ENCODE measurements at regions not wholly inside any gene's neighbourhood (a gene's known extent, or its start where the extent isn't known, plus 50 kb on each side); places are given as distances from the start of the nearest gene placed in this dataset.

- TF ChIP-seq, protein P1, sequence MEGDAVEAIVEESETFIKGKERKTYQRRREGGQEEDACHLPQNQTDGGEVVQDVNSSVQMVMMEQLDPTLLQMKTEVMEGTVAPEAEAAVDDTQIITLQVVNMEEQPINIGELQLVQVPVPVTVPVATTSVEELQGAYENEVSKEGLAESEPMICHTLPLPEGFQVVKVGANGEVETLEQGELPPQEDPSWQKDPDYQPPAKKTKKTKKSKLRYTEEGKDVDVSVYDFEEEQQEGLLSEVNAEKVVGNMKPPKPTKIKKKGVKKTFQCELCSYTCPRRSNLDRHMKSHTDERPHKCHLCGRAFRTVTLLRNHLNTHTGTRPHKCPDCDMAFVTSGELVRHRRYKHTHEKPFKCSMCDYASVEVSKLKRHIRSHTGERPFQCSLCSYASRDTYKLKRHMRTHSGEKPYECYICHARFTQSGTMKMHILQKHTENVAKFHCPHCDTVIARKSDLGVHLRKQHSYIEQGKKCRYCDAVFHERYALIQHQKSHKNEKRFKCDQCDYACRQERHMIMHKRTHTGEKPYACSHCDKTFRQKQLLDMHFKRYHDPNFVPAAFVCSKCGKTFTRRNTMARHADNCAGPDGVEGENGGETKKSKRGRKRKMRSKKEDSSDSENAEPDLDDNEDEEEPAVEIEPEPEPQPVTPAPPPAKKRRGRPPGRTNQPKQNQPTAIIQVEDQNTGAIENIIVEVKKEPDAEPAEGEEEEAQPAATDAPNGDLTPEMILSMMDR (IDR thresholded peaks at IDR 0.05) = no peak
- DNase-seq = no peak
- no peaks in the 10 kb centered on the region for H3K36me3 ChIP-seq
- H3K27ac ChIP-seq = no peak overlapping the region
- no peak for FAIRE-seq
- H3K4me3 ChIP-seq = no peak overlapping the region
- no peaks in the 10 kb centered on the region for H3K27me3 ChIP-seq
- WGBS, 2 donors = 73 to 96% methylated on average over 2 of the region's 2 CpGs
- no peaks in the 10 kb centered on the region for H3K4me1 ChIP-seq
- ATAC-seq = peak in 1 of 4 donors; percentile 59
- intact Hi-C loops (cut with DNase I) = no loop called here
- H3K9me3 ChIP-seq = no peaks in the 10 kb centered on the region
Measured at GRCh38 chr4:24650849-24651640, 66.7 kb upstream of the DHX15 start.

- H3K27me3 ChIP-seq = no peaks in the 10 kb centered on the region
- TF ChIP-seq, protein P1 (IDR thresholded peaks at IDR 0.05) = no peak
- H3K9me3 ChIP-seq = no peaks in the 10 kb centered on the region
- intact Hi-C loops (cut with DNase I) = no loop called here
- WGBS, 2 donors = 63 to 65% methylated on average over 3 of the region's 3 CpGs
- DNase-seq (no peak), ATAC-seq (no peak), FAIRE-seq (no peak)
- no peak overlapping the region for H3K27ac ChIP-seq
- no peaks in the 10 kb centered on the region for H3K36me3 ChIP-seq
- H3K4me1 ChIP-seq = no peaks in the 10 kb centered on the region
- H3K4me3 ChIP-seq = no peak overlapping the region
Measured at GRCh38 chr4:24655326-24655725, 71.0 kb upstream of the DHX15 start.

DNA sequence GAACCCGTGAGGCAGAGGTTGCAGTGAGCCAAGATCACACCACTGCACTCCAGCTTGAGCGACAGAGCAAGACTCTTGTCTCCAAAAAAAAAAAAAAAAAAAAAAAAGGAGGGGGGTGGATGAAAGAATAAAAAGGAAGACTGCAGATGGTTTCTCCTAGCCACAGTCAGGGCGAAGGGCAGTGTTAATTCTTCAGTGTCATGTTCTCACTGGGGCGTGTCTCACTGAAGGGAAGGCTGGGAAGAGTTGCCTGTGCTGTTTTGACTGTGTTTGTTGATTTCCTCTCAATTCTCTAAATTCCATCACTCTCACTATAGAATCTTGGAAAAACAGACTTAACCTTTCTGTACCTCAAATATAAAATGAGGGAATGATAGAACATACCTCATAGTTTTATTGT lies 71.6 kb upstream of the DHX15 start:
- 72 to 81% methylated on average over 4 of the region's 4 CpGs for whole genome bisulfite sequencing, 2 donors
- intact Hi-C loops (cut with DNase I) = no loop called here
- DNase-seq (no peak), FAIRE-seq (no peak), ATAC-seq (no peak)
- H3K36me3 ChIP-seq = no peaks in the 10 kb centered on the region
- TF ChIP-seq, protein P1 (IDR thresholded peaks at IDR 0.05) = no peak
- no peaks in the 10 kb centered on the region for H3K9me3 ChIP-seq
- H3K27ac ChIP-seq = no peak overlapping the region
- H3K4me1 ChIP-seq = no peaks in the 10 kb centered on the region
- H3K27me3 ChIP-seq = no peaks in the 10 kb centered on the region
- H3K4me3 ChIP-seq = no peak overlapping the region

DNA sequence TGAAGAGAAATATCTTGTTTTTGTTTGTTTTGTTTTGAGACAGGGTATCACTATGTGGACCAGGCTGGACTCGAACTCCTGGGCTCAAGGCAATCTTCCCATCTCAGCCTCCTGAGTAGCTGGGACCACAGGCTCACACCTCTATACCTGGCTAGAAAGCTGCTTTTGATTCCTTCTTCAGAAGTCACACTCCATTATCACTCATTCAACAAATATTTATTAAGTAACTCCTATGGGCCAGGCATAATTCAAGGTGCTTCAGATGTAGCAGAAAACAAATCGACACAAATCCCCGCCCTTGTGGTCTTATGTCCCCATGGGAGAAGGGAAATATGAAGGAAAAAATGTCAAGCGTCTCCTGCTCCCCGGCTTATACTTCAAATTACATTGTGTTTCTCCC lies 72.6 kb upstream of the DHX15 start:
- H3K4me3 ChIP-seq = no peak overlapping the region
- FAIRE-seq (no peak), ATAC-seq (no peak), DNase-seq (no peak)
- WGBS, 2 donors = 86 to 95% methylated on average over 5 of the region's 5 CpGs
- H3K27me3 ChIP-seq = no peaks in the 10 kb centered on the region
- TF ChIP-seq, protein P1 (IDR thresholded peaks at IDR 0.05) = no peak
- intact Hi-C loops (cut with DNase I) = no loop called here
- H3K9me3 ChIP-seq = no peaks in the 10 kb centered on the region
- no peak overlapping the region for H3K27ac ChIP-seq
- H3K4me1 ChIP-seq = no peaks in the 10 kb centered on the region
- no peaks in the 10 kb centered on the region for H3K36me3 ChIP-seq

Measured in pancreas (tissue), 10 donors.